GM20431 (cell line): ENCODE measurements at regions not wholly inside any gene's neighbourhood (a gene's known extent, or its start where the extent isn't known, plus 50 kb on each side); places are given as distances from the start of the nearest gene placed in this dataset.

ENCODE experiments used
- in situ Hi-C: fragments of 300-500 bp; cut with MseI, MboI; formaldehyde crosslinking; loops from one replicate; pipeline ENCODE4 v1.15.0; 2020; ENCODE audit warnings: low sequenced_read_pairs; ENCODE audit not compliant: unreplicated experiment

GRCh38 chr3:113051787-113052186 is 61.0 kb downstream of the GTPBP8 start:
- in situ Hi-C loops, result loop anchor here (10.0 kb wide), 1 partner anchor 233 kb away; no protein-coding TSS in a partner anchor

- in situ Hi-C loops, result loop anchor here (10.0 kb wide), 1 partner anchor 232 kb away; no protein-coding TSS in a partner anchor
These were observed 62.4 kb downstream of the GTPBP8 start for GRCh38 chr3:113053169-113053568.

GRCh38 chr3:113054552-113054951 is 63.8 kb downstream of the GTPBP8 start:
- in situ Hi-C loops, result loop anchor here (10.0 kb wide), 1 partner anchor 230 kb away; no protein-coding TSS in a partner anchor

- in situ Hi-C loops, result loop anchor here (10.0 kb wide), 1 partner anchor 230 kb away; no protein-coding TSS in a partner anchor
These were observed 64.4 kb downstream of the GTPBP8 start for GRCh38 chr3:113055201-113055600.

- in situ Hi-C loops, result loop anchor here (10.0 kb wide), 1 partner anchor 229 kb away; no protein-coding TSS in a partner anchor
These were observed 65.2 kb downstream of the GTPBP8 start for GRCh38 chr3:113055961-113056360.

GRCh38 chr3:113057117-113057516 is 66.3 kb downstream of the GTPBP8 start:
- in situ Hi-C loops, result loop anchor here (10.0 kb wide), 1 partner anchor 228 kb away; no protein-coding TSS in a partner anchor

GRCh38 chr3:113058188-113058587 is 67.4 kb downstream of the GTPBP8 start:
- in situ Hi-C loops, result loop anchor here (10.0 kb wide), 1 partner anchor 227 kb away; no protein-coding TSS in a partner anchor

GRCh38 chr3:113062705-113063104 is 71.9 kb downstream of the GTPBP8 start:
- in situ Hi-C loops, result no loop called here

- in situ Hi-C loops, result no loop called here
These were observed 72.5 kb downstream of the GTPBP8 start for GRCh38 chr3:113063126-113063894.

GRCh38 chr3:113064183-113064582 is 73.4 kb downstream of the GTPBP8 start:
- in situ Hi-C loops, result no loop called here

GRCh38 chr3:113065336-113065735 is 74.6 kb downstream of the GTPBP8 start:
- in situ Hi-C loops, result no loop called here

GRCh38 chr3:113070072-113070640 is 79.4 kb downstream of the GTPBP8 start:
- in situ Hi-C loops, result no loop called here

- in situ Hi-C loops, result no loop called here
These were observed 79.9 kb downstream of the GTPBP8 start for GRCh38 chr3:113070681-113071113.

- in situ Hi-C loops, result no loop called here
These were observed 84.8 kb downstream of the GTPBP8 start for GRCh38 chr3:113075588-113075987.

- in situ Hi-C loops, result no loop called here
These were observed 88.6 kb downstream of the GTPBP8 start for GRCh38 chr3:113079218-113079961.

- in situ Hi-C loops, result no loop called here
These were observed 94.0 kb downstream of the GTPBP8 start for GRCh38 chr3:113084777-113085176.

GRCh38 chr3:113086560-113087461 is 96.0 kb downstream of the GTPBP8 start:
- in situ Hi-C loops, result no loop called here

- in situ Hi-C loops, result no loop called here
These were observed 97.8 kb downstream of the GTPBP8 start for GRCh38 chr3:113088616-113089015.

GRCh38 chr3:113091417-113091816 is 100.6 kb downstream of the GTPBP8 start:
- in situ Hi-C loops, result no loop called here

- in situ Hi-C loops, result no loop called here
These were observed 102.0 kb downstream of the GTPBP8 start for GRCh38 chr3:113092746-113093145.
